Stomach (tissue), 8 donors: ENCODE measurements at regions not wholly inside any gene's neighbourhood (a gene's known extent, or its start where the extent isn't known, plus 50 kb on each side); places are given as distances from the start of the nearest gene placed in this dataset.

Source experiments
- DNase-seq, 2 donors: peaks; one replicate each; pipeline versions ENCODE4 v3.0.0 to v3.0.0-alpha.2; 2013 to 2019
- H3K27ac ChIP-seq, 5 donors: fragments of 200-600 bp in 4 of 5; sonication (generic) in 4 of 5; one replicate each; pipeline ENCODE4 v1.5.1; 2013 to 2019; ENCODE audit warnings: mild to moderate bottlenecking in 1 of 5, moderate library complexity in 1 of 5
- H3K27me3 ChIP-seq, 3 donors: fragments of 200-600 bp; sonication (generic); one replicate each; pipeline ENCODE4 v1.5.1; 2017 to 2019; ENCODE audit warnings: mixed run types in 1 of 3
- H3K36me3 ChIP-seq, 4 donors: fragments of 200-600 bp; sonication (generic); 1 replicate in 3 of 4; 2 replicates in 1 of 4; pipeline ENCODE4 v1.5.1; 2016 to 2019
- H3K4me1 ChIP-seq, 4 donors: fragments of 200-600 bp; sonication (generic); one replicate each; pipeline ENCODE4 v1.5.1; 2016 to 2019
- H3K4me3 ChIP-seq, 4 donors: fragments of 200-600 bp; sonication (generic) in 3 of 4; one replicate each; pipeline ENCODE4 v1.5.1; 2016 to 2019; ENCODE audit warnings: mild to moderate bottlenecking in 1 of 4
- H3K9me3 ChIP-seq, 4 donors: fragments of 200-600 bp; sonication (generic); one replicate each; pipeline ENCODE4 v1.5.1; 2016 to 2019
- EP300 ChIP-seq: sonication (generic); formaldehyde crosslinking; IDR thresholded peaks from one replicate; pipeline ENCODE4 v1.6.1; 2017; ENCODE audit warnings: antibody characterized with exemption
- POLR2A ChIP-seq, 4 donors: fragments of 450-650 bp; IDR thresholded peaks; one replicate each; pipeline ENCODE4 v1.6.1; 2016; ENCODE audit warnings: antibody characterized with exemption in 4 of 4, control low read depth in 2 of 4, mild to moderate bottlenecking in 1 of 4, moderate library complexity in 1 of 4
- POLR2AphosphoS5 ChIP-seq, 3 donors: sonication (generic); formaldehyde crosslinking; IDR thresholded peaks; one replicate each; pipeline ENCODE4 v1.6.1; 2016; ENCODE audit warnings: antibody characterized with exemption in 3 of 3
- WGBS, 5 donors: extraction: QIAGEN DNeasy Blood & Tissue Kit in 3 of 5; methylation state at CpG; one replicate each; pipeline versions ENCODE4 v1.1.5 to v1.1.7; 2013 to 2018; 5-methylcytosine and 5-hydroxymethylcytosine counted together
- intact Hi-C: fragments of 100-400 bp; cut with DNase I; formaldehyde crosslinking; loops from one replicate; pipeline ENCODE4 v1.15.1; 2023; ENCODE audit warnings: low total_unique reads
- TF ChIP-seq, protein P1 (sequence below), 7 experiments: fragments of 450-650 bp in 4 of 7; fragments of 200-600 bp in 3 of 7; sonication (generic) in 3 of 7; IDR thresholded peaks; one replicate each; pipeline ENCODE4 v1.5.1; 2016 to 2019; ENCODE audit warnings: antibody characterized with exemption in 7 of 7, control low read depth in 2 of 7, mild to moderate bottlenecking in 1 of 7
- donor health status: healthy with polysubstance abuse.
- donor health status: Bipolar disorder and iron deficiency.
- donor health status: healthy.

DNA sequence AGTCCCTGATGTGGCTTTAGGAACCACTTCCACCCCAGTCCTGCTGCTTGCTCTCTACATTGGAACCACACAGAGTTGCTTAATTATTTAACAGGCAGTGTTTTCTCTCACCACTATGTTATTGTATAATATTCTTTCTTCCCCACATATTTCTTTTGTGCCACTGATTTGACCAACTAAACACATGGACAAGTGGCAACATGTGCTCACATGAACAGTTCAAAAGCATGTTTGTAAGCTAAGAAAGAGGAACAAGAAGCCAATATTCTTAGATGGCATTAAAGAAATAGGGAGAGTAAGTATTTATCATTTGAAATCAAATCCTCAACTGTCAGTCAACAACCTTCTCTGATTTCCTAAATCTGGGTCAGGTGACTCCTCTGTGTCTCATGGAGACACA is 409.6 kb downstream of the FBXO15 start:
- TF ChIP-seq, protein P1, sequence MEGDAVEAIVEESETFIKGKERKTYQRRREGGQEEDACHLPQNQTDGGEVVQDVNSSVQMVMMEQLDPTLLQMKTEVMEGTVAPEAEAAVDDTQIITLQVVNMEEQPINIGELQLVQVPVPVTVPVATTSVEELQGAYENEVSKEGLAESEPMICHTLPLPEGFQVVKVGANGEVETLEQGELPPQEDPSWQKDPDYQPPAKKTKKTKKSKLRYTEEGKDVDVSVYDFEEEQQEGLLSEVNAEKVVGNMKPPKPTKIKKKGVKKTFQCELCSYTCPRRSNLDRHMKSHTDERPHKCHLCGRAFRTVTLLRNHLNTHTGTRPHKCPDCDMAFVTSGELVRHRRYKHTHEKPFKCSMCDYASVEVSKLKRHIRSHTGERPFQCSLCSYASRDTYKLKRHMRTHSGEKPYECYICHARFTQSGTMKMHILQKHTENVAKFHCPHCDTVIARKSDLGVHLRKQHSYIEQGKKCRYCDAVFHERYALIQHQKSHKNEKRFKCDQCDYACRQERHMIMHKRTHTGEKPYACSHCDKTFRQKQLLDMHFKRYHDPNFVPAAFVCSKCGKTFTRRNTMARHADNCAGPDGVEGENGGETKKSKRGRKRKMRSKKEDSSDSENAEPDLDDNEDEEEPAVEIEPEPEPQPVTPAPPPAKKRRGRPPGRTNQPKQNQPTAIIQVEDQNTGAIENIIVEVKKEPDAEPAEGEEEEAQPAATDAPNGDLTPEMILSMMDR (IDR thresholded peaks at IDR 0.05): no peak
- no peak for TF ChIP-seq EP300
- TF ChIP-seq POLR2AphosphoS5 (IDR thresholded peaks at IDR 0.05): no peak
- no peak for TF ChIP-seq POLR2A (IDR thresholded peaks at IDR 0.05)
- H3K27me3 ChIP-seq: peaks cover 0 to 4% (median 0%) of the 10 kb centered on the region in 3 donors
- no peaks in the 10 kb centered on the region for H3K9me3 ChIP-seq
- H3K4me1 ChIP-seq: no peaks in the 10 kb centered on the region
- no peak for DNase-seq
- H3K27ac ChIP-seq: no peak overlapping the region
- no peaks in the 10 kb centered on the region for H3K36me3 ChIP-seq
- H3K4me3 ChIP-seq: no peak overlapping the region
- intact Hi-C loops: no loop called here

- Histone ChIP-seq H3K27me3 (peaks cover 0 to 7% (median 0%) of the 10 kb centered on the region in 3 donors), H3K36me3 (no peaks in the 10 kb centered on the region), H3K27ac (no peak overlapping the region), H3K9me3 (peaks cover 0 to under 1% (median 0%) of the 10 kb centered on the region in 4 donors), H3K4me1 (no peaks in the 10 kb centered on the region), H3K4me3 (no peak overlapping the region)
- 72 to 89% (median 79%) methylated on average over 6 of the region's 6 CpGs for WGBS, 5 donors
- intact Hi-C loops: no loop called here
- DNase-seq: no peak
- no peak for TF ChIP-seq POLR2A (IDR thresholded peaks at IDR 0.05)
- no peak for TF ChIP-seq POLR2AphosphoS5 (IDR thresholded peaks at IDR 0.05)
- no peak for TF ChIP-seq EP300
These were observed 411.8 kb downstream of the FBXO15 start for GRCh38 chr18:73735836-73736235.

DNA sequence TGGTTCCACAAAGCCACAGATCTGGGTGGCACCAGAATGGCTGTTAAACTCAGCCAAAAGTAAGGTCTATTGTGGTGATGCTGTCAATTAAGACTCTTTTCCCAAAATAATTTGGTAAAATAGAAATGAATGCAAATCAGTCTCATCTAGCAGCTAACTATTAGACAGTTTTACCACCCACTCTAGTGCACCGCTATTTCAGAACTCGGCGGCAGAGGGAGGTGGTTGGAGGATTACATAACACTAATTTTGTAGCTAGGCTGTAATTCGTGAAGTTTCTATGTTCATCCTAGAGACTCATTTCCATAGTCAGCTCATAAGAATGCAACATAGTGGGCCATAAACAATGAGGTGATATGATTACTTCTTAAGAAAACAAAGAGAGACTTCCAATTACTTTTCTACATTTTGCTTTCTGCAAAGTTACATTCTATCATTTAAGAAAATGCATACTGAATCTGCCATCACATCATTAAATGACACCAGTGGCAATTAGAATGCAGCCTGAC is 413.8 kb downstream of the FBXO15 start:
- Histone ChIP-seq H3K4me1 (no peaks in the 10 kb centered on the region), H3K27me3 (peaks cover 0 to 3% (median 0%) of the 10 kb centered on the region in 3 donors), H3K4me3 (no peak overlapping the region), H3K27ac (no peak overlapping the region), H3K9me3 (peaks cover 0 to 9% (median 7%) of the 10 kb centered on the region in 4 donors), H3K36me3 (no peaks in the 10 kb centered on the region)
- WGBS, 5 donors: 90 to 97% (median 91%) methylated on average over 4 of the region's 4 CpGs
- intact Hi-C loops: no loop called here
- TF ChIP-seq, protein P1 (IDR thresholded peaks at IDR 0.05): no peak
- TF ChIP-seq POLR2AphosphoS5 (IDR thresholded peaks at IDR 0.05) (no peak), EP300 (no peak), POLR2A (IDR thresholded peaks at IDR 0.05) (no peak)
- DNase-seq: no peak

DNA sequence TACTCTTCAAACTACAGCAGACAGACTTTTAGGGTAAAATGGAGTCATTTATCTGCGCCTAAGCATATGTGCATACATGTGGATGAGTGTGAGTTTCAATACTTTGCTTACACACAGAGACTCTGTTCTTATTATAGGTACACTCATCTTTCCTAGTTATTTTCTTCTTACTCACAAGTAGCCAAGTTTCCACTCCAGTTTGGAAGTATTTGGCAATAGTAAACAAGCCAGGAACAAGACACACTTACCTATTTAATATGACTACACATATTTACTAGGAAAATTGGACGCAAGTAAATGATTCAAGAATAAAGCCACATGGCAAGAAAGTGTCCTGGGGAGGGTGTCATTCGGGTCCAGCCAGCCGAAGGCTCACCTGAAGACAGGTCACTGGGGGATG is 414.3 kb downstream of the FBXO15 start:
- TF ChIP-seq EP300 (no peak), POLR2AphosphoS5 (IDR thresholded peaks at IDR 0.05) (no peak), POLR2A (IDR thresholded peaks at IDR 0.05) (no peak)
- TF ChIP-seq, protein P1 (IDR thresholded peaks at IDR 0.05): no peak
- intact Hi-C loops: no loop called here
- 77 to 90% (median 84%) methylated on average over 4 of the region's 4 CpGs for WGBS, 5 donors
- H3K4me3 ChIP-seq: no peak overlapping the region
- DNase-seq: no peak
- H3K36me3 ChIP-seq: no peaks in the 10 kb centered on the region
- peaks cover 0 to 9% (median 8%) of the 10 kb centered on the region in 4 donors for H3K9me3 ChIP-seq
- no peaks in the 10 kb centered on the region for H3K4me1 ChIP-seq
- peaks cover 0 to 3% (median 0%) of the 10 kb centered on the region in 3 donors for H3K27me3 ChIP-seq
- H3K27ac ChIP-seq: no peak overlapping the region

DNA sequence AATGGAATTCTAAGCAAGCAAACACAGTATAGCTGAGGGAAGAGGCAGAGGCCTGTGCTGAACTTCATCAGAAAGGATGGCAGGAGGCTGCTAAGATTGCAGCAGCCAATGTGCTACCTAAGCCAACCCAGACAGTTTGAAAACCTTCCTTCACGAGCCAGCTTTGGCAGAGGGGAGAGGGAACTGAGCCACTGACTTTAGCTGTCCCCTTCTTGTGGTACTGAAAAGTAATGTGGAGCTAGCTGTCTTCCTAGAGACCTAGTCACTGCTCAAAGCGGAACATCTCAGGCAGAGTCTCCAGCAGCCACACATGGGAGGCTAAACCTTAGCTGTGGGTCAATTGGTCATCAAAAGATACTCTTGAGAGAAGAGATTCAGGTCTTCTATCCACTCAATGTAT is 419.0 kb downstream of the FBXO15 start:
- TF ChIP-seq POLR2AphosphoS5 (IDR thresholded peaks at IDR 0.05): no peak
- TF ChIP-seq POLR2A (IDR thresholded peaks at IDR 0.05): no peak
- TF ChIP-seq, protein P1 (IDR thresholded peaks at IDR 0.05): no peak
- no peak for TF ChIP-seq EP300
- peaks cover 0 to 3% (median 0%) of the 10 kb centered on the region in 3 donors for H3K27me3 ChIP-seq
- H3K4me1 ChIP-seq: no peaks in the 10 kb centered on the region
- intact Hi-C loops: no loop called here
- H3K36me3 ChIP-seq: no peaks in the 10 kb centered on the region
- no peak overlapping the region for H3K4me3 ChIP-seq
- no peak overlapping the region for H3K27ac ChIP-seq
- no peak for DNase-seq
- peaks cover 0 to 9% (median 8%) of the 10 kb centered on the region in 4 donors for H3K9me3 ChIP-seq
- 35 to 62% (median 53%) methylated on average over 2 of the region's 2 CpGs for WGBS, 5 donors
